ENCODE measurements at regions not wholly inside any gene's neighbourhood (a gene's known extent, or its start where the extent isn't known, plus 50 kb on each side); places are given as distances from the start of the nearest gene placed in this dataset.
"Not testable (repeated sequence)": the region's sequence is repeated elsewhere in the genome, so short reads cannot be mapped to it uniquely, and the experiment has no call there.

GRCh38 chr16:51262428-51262827, 111.4 kb upstream of the SALL1 start:
- no peak for TF ChIP-seq CTCF (IDR thresholded peaks at IDR 0.05; ENCODE audit: insufficient read depth, low read depth, low read length, missing control alignments)
- H3K4me3 ChIP-seq (ENCODE audit: low read length) = no peak overlapping the region
- no peak for DNase-seq (ENCODE audit: low read depth)

GRCh38 chr16:51261919-51262318, 110.8 kb upstream of the SALL1 start:
- DNase-seq (ENCODE audit: low read depth) = no peak
- no peak for TF ChIP-seq CTCF (IDR thresholded peaks at IDR 0.05; ENCODE audit: insufficient read depth, low read depth, low read length, missing control alignments)
- no peak overlapping the region for H3K4me3 ChIP-seq (ENCODE audit: low read length)

GRCh38 chr16:51255349-51255972, 104.4 kb upstream of the SALL1 start:
- TF ChIP-seq CTCF (IDR thresholded peaks at IDR 0.05; ENCODE audit: insufficient read depth, low read depth, low read length, missing control alignments) = no peak
- DNase-seq (ENCODE audit: low read depth) = no peak
- no peak overlapping the region for H3K4me3 ChIP-seq (ENCODE audit: low read length)

- DNase-seq (ENCODE audit: low read depth); H3K4me3 ChIP-seq (ENCODE audit: low read length): not testable (repeated sequence)
These were observed 103.3 kb upstream of the SALL1 start for GRCh38 chr16:51254390-51254789.

GRCh38 chr16:51248217-51248616, 97.1 kb upstream of the SALL1 start:
- no peak for TF ChIP-seq CTCF (IDR thresholded peaks at IDR 0.05; ENCODE audit: insufficient read depth, low read depth, low read length, missing control alignments)
- no peak for DNase-seq (ENCODE audit: low read depth)
- H3K4me3 ChIP-seq (ENCODE audit: low read length) = no peak overlapping the region

- no peak for TF ChIP-seq CTCF (IDR thresholded peaks at IDR 0.05; ENCODE audit: insufficient read depth, low read depth, low read length, missing control alignments)
- no peak for DNase-seq (ENCODE audit: low read depth)
- no peak overlapping the region for H3K4me3 ChIP-seq (ENCODE audit: low read length)
These were observed 94.6 kb upstream of the SALL1 start for GRCh38 chr16:51245658-51245995.

- no peak for DNase-seq (ENCODE audit: low read depth)
- H3K4me3 ChIP-seq (ENCODE audit: low read length) = no peak overlapping the region
- TF ChIP-seq CTCF (IDR thresholded peaks at IDR 0.05; ENCODE audit: insufficient read depth, low read depth, low read length, missing control alignments) = no peak
These were observed 94.0 kb upstream of the SALL1 start for GRCh38 chr16:51244887-51245657.

Measured in epithelial cell of esophagus (primary cell).